MCF 10A (cell line): ENCODE measurements at regions not wholly inside any gene's neighbourhood (a gene's known extent, or its start where the extent isn't known, plus 50 kb on each side); places are given as distances from the start of the nearest gene placed in this dataset.

ENCODE experiments used
- BruUV-seq: library from RNA; stranded (reverse); fragments of 400-500 nt; replicated peaks from 2 replicates; lab custom pipeline; 2021; lab: Mats Ljungman, UMichigan
- CTCF ChIA-PET: fragments of 300-600 bp; sonication (Branson Sonifier 250); formaldehyde crosslinking; extraction: SDS; loops from one replicate; lab custom pipeline; 2021; ENCODE audit warnings: antibody characterized with exemption, inconsistent platforms; lab: Yijun Ruan, JAX
- POLR2A ChIA-PET: fragments of 300-600, 350-650 bp; sonication (Branson Sonifier 250); formaldehyde crosslinking; extraction: SDS; loops from one replicate; lab custom pipeline; 2020; ENCODE audit warnings: antibody characterized with exemption, inconsistent platforms; lab: Yijun Ruan, JAX
- DNase-seq: peaks from one replicate; pipeline ENCODE4 v3.0.0-alpha.2; 2018; ENCODE audit not compliant: unreplicated experiment
- H3K27ac Mint-ChIP-seq: one replicate; pipeline ENCODE4 v1.8.0; 2022; ENCODE audit warnings: mild to moderate bottlenecking, low read depth, mixed read lengths; ENCODE audit not compliant: unreplicated experiment
- H3K27me3 Mint-ChIP-seq: one replicate; pipeline ENCODE4 v1.8.0; 2022; ENCODE audit warnings: mixed read lengths; ENCODE audit not compliant: insufficient read depth, unreplicated experiment
- H3K36me3 Mint-ChIP-seq: one replicate; pipeline ENCODE4 v1.8.0; 2022; ENCODE audit warnings: mild to moderate bottlenecking, moderate library complexity, mixed read lengths; ENCODE audit not compliant: insufficient read depth, unreplicated experiment
- H3K4me1 Mint-ChIP-seq: one replicate; pipeline ENCODE4 v1.8.0; 2022; ENCODE audit warnings: mixed read lengths; ENCODE audit not compliant: insufficient read depth, unreplicated experiment
- H3K4me3 Mint-ChIP-seq: one replicate; pipeline ENCODE4 v1.8.0; 2022; ENCODE audit warnings: mild to moderate bottlenecking, moderate library complexity, mixed read lengths; ENCODE audit not compliant: unreplicated experiment
- H3K9me3 Mint-ChIP-seq: one replicate; pipeline ENCODE4 v1.8.0; 2022; ENCODE audit warnings: mixed read lengths; ENCODE audit not compliant: unreplicated experiment
- CTCF ChIP-seq: fragments of 200-600 bp; IDR thresholded peaks from one replicate; pipeline ENCODE4 v1.8.0; 2022; ENCODE audit warnings: antibody characterized with exemption, mild to moderate bottlenecking; ENCODE audit not compliant: unreplicated experiment
- intact Hi-C: fragments of 100-400 bp; cut with micrococcal nuclease; formaldehyde crosslinking; loops from 2 replicates; pipeline ENCODE4 v1.14.1; 2022

GRCh38 chr16:64380751-64381150 is 741.1 kb downstream of the CDH11 start:
- Mint-ChIP-seq H3K4me1 (no peaks in the 10 kb centered on the region), H3K27me3 (no peaks in the 10 kb centered on the region), H3K9me3 (peaks cover 4% of the 10 kb centered on the region), H3K36me3 (no peaks in the 10 kb centered on the region), H3K27ac (no peak overlapping the region), H3K4me3 (no peak overlapping the region)
- no peak for TF ChIP-seq CTCF
- BruUV-seq = no TSS peak
- intact Hi-C loops = no loop called here
- ChIA-PET CTCF (no interaction called here), POLR2A (no interaction called here)
- no peak for DNase-seq

GRCh38 chr16:64375391-64375980 is 746.4 kb downstream of the CDH11 start:
- H3K27ac Mint-ChIP-seq = no peak overlapping the region
- no TSS peak for BruUV-seq
- ChIA-PET POLR2A (no interaction called here), CTCF (interaction anchor here (0.5 kb wide), 1 partner anchor 915 kb away, joined by 3 read pairs; no protein-coding TSS in a partner anchor)
- H3K27me3 Mint-ChIP-seq = no peaks in the 10 kb centered on the region
- no peaks in the 10 kb centered on the region for H3K4me1 Mint-ChIP-seq
- no peaks in the 10 kb centered on the region for H3K36me3 Mint-ChIP-seq
- no peak for DNase-seq
- intact Hi-C loops = no loop called here
- H3K4me3 Mint-ChIP-seq = no peak overlapping the region
- peaks cover 7% of the 10 kb centered on the region for H3K9me3 Mint-ChIP-seq
- no peak for TF ChIP-seq CTCF

- H3K27me3 Mint-ChIP-seq = no peaks in the 10 kb centered on the region
- peaks cover 7% of the 10 kb centered on the region for H3K9me3 Mint-ChIP-seq
- no peak for DNase-seq
- BruUV-seq = no TSS peak
- H3K4me3 Mint-ChIP-seq = no peak overlapping the region
- H3K36me3 Mint-ChIP-seq = no peaks in the 10 kb centered on the region
- H3K27ac Mint-ChIP-seq = no peak overlapping the region
- CTCF ChIA-PET = interaction anchor here (0.9 kb wide), 1 partner anchor 9 kb away, joined by 3 read pairs; no protein-coding TSS in a partner anchor
- no peak for TF ChIP-seq CTCF
- POLR2A ChIA-PET = no interaction called here
- intact Hi-C loops = no loop called here
- H3K4me1 Mint-ChIP-seq = no peaks in the 10 kb centered on the region
Observed at GRCh38 chr16:64370112-64370511, 751.8 kb downstream of the CDH11 start.

GRCh38 chr16:64365448-64365931 is 756.4 kb downstream of the CDH11 start:
- Mint-ChIP-seq H3K9me3 (no peaks in the 10 kb centered on the region), H3K4me1 (no peaks in the 10 kb centered on the region), H3K4me3 (no peak overlapping the region), H3K27me3 (no peaks in the 10 kb centered on the region), H3K27ac (no peak overlapping the region), H3K36me3 (no peaks in the 10 kb centered on the region)
- no peak for TF ChIP-seq CTCF
- no peak for DNase-seq
- ChIA-PET POLR2A (interaction anchor here (1.0 kb wide), 1 partner anchor 10 kb away, joined by 5 read pairs; no protein-coding TSS in a partner anchor), CTCF (no interaction called here)
- intact Hi-C loops = no loop called here
- BruUV-seq = no TSS peak
